ENCODE measurements at regions not wholly inside any gene's neighbourhood (a gene's known extent, or its start where the extent isn't known, plus 50 kb on each side); places are given as distances from the start of the nearest gene placed in this dataset.

- no peak overlapping the region for H3K4me3 ChIP-seq (ENCODE audit: low read depth, low read length)
- no peak for DNase-seq (ENCODE audit: low read depth)
- TF ChIP-seq MAX (IDR thresholded peaks at IDR 0.05; ENCODE audit: low read depth, low read length): no peak
- TF ChIP-seq CTCF (IDR thresholded peaks at IDR 0.05; ENCODE audit: low read depth, low read length): no peak
- TF ChIP-seq MYC (IDR thresholded peaks at IDR 0.05; ENCODE audit: low read depth, low read length): no peak
- TF ChIP-seq POLR2A (IDR thresholded peaks at IDR 0.05; ENCODE audit: extremely low read depth, insufficient read length): no peak
Observed at GRCh38 chr5:12707560-12707959, 803.3 kb upstream of the CTNND2 start.

GRCh38 chr5:12704955-12705354 is 800.7 kb upstream of the CTNND2 start:
- no peak for TF ChIP-seq MAX (IDR thresholded peaks at IDR 0.05; ENCODE audit: low read depth, low read length)
- peak; percentile 31 for TF ChIP-seq CTCF (IDR thresholded peaks at IDR 0.05; ENCODE audit: low read depth, low read length)
- TF ChIP-seq MYC (IDR thresholded peaks at IDR 0.05; ENCODE audit: low read depth, low read length): no peak
- peak; percentile 4 for DNase-seq (ENCODE audit: low read depth)
- no peak overlapping the region for H3K4me3 ChIP-seq (ENCODE audit: low read depth, low read length)

GRCh38 chr5:12703254-12703653 is 799.0 kb upstream of the CTNND2 start:
- no peak overlapping the region for H3K4me3 ChIP-seq (ENCODE audit: low read depth, low read length)
- no peak for DNase-seq (ENCODE audit: low read depth)
- no peak for TF ChIP-seq MYC (IDR thresholded peaks at IDR 0.05; ENCODE audit: low read depth, low read length)
- TF ChIP-seq POLR2A (IDR thresholded peaks at IDR 0.05; ENCODE audit: extremely low read depth, insufficient read length): no peak
- TF ChIP-seq CTCF (IDR thresholded peaks at IDR 0.05; ENCODE audit: low read depth, low read length): no peak
- TF ChIP-seq MAX (IDR thresholded peaks at IDR 0.05; ENCODE audit: low read depth, low read length): no peak

- TF ChIP-seq MAX (IDR thresholded peaks at IDR 0.05; ENCODE audit: low read depth, low read length): no peak
- TF ChIP-seq MYC (IDR thresholded peaks at IDR 0.05; ENCODE audit: low read depth, low read length): no peak
- no peak for TF ChIP-seq CTCF (IDR thresholded peaks at IDR 0.05; ENCODE audit: low read depth, low read length)
- no peak for TF ChIP-seq POLR2A (IDR thresholded peaks at IDR 0.05; ENCODE audit: extremely low read depth, insufficient read length)
- no peak overlapping the region for H3K4me3 ChIP-seq (ENCODE audit: low read depth, low read length)
- no peak for DNase-seq (ENCODE audit: low read depth)
Observed at GRCh38 chr5:12695651-12696050, 791.4 kb upstream of the CTNND2 start.

GRCh38 chr5:12691330-12691729 is 787.1 kb upstream of the CTNND2 start:
- no peak for DNase-seq (ENCODE audit: low read depth)

More at GRCh38 chr5:12691330-12691729, 787.1 kb upstream of the CTNND2 start:
- no peak overlapping the region for H3K4me3 ChIP-seq (ENCODE audit: low read depth, low read length)
- no peak for TF ChIP-seq MYC (IDR thresholded peaks at IDR 0.05; ENCODE audit: low read depth, low read length)
- no peak for TF ChIP-seq CTCF (IDR thresholded peaks at IDR 0.05; ENCODE audit: low read depth, low read length)
- TF ChIP-seq POLR2A (IDR thresholded peaks at IDR 0.05; ENCODE audit: extremely low read depth, insufficient read length): no peak
- TF ChIP-seq MAX (IDR thresholded peaks at IDR 0.05; ENCODE audit: low read depth, low read length): no peak
